NCI-H2196 (cell line): ENCODE measurements at regions not wholly inside any gene's neighbourhood (a gene's known extent, or its start where the extent isn't known, plus 50 kb on each side); places are given as distances from the start of the nearest gene placed in this dataset.

Experiments
- DNase-seq: peaks from one replicate; lab custom pipeline; 2025; ENCODE audit not compliant: unreplicated experiment; lab: John Stamatoyannopoulos, UW

GRCh38 chr6:132934496-132934895 lies 120.1 kb downstream of the RPS12 start:
- no peak for DNase-seq

DNA sequence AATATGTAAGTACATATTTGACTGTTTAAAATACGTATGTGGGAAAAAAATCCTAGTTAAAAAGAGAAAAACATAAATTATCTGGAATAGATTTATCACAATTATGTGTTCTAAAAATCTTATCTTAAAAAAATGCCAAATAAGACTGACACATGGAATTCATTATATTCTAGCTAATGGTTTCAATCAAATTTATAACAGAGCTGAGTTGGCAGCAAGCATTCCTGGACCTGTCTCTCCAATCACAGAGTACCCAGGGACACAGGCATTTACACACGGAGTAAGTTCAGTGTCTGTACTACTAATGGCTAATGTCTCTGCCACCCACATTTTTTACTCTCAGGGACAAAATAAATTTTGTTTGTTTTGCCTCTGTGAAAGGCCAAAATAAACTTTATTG lies 122.3 kb downstream of the RPS12 start:
- no peak for DNase-seq

- peak; percentile 87 for DNase-seq
Observed at GRCh38 chr6:132937466-132937906, 123.1 kb downstream of the RPS12 start.

DNA sequence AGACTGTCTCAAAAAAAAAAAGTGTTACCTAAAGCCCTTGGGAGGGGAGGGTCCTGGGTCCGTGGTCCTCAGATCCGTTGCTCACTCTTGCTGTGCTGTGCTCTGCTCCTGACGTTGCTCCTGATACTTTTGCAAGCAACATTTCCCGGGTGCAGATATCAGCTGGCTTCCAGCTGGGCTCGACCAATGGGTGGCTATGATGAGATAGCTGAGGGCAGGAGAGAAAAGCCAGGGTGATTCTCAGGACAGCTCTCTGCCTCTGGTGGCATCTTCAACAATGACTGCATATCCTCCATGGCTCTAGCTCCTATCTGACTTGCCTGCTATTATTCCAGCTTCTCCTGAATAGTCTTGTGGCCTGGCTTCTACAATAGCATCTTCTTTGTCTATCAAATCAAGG lies 134.5 kb downstream of the RPS12 start:
- DNase-seq = no peak

- DNase-seq = no peak
Observed at GRCh38 chr6:132950566-132950965, 136.2 kb downstream of the RPS12 start.

DNA sequence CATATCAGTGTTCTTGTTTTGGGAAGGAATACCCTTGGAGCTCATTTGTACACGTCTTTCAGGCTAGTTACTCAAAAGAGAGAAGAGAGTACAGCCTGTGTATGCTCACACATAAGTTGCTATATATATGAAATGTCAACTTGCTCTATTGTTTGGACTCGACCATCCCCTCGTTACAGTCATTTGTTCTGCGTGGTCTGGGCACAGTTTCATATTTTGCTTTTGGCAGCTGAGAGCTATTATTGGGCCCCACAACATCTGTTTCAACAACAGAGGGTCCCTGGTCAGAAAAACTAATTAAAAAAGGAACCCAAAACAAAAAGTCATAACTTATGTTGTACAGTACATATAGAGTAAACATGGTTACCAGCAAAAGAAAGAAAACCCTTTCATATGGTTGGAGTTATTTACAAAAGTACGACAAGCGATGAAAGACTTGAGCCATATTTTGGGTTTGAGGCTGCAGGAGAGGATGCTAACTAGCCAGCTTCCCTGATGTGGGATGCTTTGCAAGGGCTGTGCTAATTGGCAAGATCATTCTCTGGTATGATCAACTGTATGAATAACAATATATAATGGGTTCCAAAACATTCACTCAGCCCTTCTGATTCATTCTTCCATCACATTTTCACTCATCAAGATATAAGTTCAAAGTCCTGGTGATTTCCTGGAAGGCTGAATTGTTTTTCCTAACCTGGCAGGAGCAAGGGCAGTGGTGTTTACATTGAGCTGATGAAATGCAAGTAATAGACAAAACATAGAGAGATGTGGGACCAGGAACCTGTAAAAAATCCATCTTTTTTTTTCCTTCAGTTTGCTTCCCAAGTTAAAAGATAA lies 137.9 kb downstream of the RPS12 start:
- DNase-seq = no peak

- DNase-seq = no peak
Observed at GRCh38 chr6:132952986-132953385, 138.6 kb downstream of the RPS12 start.

DNA sequence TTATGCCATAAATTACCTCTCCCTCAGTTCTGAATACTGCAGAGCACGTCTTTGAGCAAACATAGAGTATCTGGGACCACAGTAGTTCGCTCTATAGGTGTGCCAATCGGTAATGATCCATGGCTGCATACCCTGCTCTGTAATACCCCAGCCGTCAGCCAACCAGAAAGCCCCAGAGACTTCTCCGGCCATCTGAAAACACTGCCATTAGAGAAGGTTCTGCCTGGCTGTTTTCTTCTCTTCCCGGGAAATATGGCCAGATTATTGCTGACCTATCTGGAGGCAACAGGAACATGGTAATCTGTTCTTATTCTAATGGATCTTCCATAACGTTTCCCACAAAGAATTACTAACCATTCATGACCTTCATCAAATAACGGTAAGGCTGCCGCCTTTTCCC lies 139.9 kb downstream of the RPS12 start:
- no peak for DNase-seq

DNA sequence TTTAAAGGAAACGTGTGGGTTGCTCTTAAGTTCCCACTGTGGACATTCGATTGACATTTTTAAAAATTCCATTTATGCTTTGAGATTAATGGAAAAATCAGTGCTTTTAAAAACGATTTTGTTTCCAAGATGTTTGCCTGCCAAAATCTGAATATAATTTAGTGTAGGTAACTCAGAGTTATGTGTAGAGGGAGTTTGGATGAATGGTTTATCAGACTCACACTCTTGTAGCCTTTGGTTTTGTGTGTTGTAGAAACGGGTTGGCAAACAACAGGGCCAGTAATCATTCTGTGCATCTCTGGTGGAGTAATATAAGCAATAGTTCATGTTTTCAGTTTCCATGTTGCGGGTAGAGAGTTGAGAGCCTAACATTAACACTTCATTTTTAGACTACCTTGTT lies 140.6 kb downstream of the RPS12 start:
- DNase-seq = no peak

- no peak for DNase-seq
Observed at GRCh38 chr6:132959639-132960326, 145.4 kb downstream of the RPS12 start.

- DNase-seq = peak; percentile 72
Observed at GRCh38 chr6:132960720-132961119, 146.4 kb downstream of the RPS12 start.

- DNase-seq = peak; percentile 72
Observed at GRCh38 chr6:132961122-132961521, 146.8 kb downstream of the RPS12 start.

- no peak for DNase-seq
Observed at GRCh38 chr6:132961610-132962009, 147.2 kb downstream of the RPS12 start.

DNA sequence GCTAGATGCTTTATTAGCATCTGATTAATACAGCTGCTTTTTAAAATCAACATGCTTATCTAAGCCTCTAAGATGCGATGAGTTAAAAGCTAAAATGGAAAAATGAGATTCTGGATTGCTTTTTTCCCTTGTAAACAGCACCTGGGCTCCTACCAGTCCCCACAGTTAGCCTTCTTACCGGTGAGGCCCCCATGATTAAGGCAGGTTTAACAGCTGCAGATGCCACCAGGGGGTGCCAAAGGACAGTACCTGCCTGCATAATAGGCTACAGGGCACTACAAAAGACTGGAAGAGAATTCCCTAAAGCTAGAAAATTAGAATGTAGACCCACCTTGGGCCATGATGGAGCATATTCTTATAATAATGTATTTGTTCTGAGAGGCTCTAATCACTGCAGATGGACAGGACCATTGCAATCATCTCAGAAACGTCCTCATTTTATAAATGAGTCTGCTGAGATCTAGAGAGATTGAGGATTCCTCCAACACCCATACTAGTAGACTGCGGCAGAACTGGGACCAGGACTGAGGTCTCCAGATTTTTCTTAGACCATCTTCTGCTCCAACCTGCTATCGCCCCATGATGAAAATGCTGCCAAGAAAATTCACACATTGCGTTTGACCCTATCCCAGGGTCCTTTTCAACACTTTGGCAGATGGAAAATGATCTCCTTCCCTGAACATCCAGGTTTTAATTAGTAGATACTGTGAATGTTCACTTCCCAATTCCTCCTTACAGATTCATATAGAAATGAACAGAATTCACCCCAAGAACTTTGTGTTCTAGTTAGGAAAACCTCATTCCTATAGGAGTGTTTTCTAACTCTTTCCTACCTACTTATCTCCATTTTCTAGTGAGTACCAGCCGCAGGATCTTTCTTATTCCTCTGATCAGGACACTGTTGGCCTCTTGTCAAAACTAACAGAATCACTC lies 148.8 kb downstream of the RPS12 start:
- peak; percentile 74 for DNase-seq

DNA sequence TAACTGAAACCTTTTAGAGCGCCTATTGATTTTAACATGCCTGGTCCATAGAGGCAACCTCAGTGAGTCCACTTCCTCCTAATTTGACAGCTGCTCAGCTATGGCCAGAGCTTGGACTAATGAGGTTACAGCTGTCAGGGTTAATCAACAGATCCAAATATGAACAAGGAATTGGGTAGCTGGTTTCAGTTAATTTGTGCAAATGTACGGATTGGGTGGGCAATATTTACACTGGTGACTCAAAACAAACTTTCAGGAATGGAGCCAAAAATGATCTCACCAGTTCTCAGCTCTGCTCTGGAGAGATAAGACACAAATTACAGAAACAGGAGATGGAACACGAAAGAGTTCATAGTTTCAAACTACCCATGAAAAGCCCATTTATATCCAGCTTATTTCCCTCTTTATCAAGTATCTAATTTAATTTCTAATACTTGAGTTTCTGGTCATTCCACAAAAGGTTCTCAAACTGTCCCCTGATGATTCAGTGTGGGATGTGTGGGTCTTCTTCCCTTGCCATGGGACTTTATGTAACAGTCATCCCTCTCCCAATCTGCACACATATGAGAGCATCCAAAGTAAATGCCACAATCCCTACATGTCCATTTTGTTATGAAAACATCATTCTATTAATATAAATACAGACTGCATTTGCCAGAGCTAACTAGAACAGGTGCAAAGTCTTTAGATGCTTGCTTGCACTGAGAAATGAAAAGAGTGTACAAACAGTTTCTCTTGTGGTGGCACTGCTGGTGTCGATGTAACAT lies 149.9 kb downstream of the RPS12 start:
- peak; percentile 84 for DNase-seq

DNA sequence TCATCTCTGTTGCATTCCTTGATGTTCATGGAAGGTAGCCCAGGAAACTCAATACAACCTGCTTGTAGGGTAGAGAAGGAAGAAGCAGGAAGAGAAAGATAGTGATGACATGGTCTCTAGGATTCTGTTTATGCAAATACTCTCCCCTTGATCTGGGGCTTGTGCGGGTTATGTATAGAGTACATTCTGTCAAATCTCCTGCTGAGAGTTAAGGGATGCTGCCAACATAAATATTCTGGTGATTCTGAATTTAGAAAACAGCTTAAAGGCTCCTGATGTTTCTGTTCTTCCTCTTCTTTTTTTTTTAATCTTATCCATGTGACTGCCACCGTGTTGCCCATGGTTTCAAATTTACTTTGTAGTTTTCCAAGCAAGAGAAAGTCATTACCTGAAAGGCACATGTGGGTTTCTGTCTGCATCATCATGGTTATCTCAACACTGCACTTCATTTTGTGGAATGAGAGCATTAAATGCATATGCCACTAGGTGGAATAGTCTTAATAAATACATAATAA lies 150.6 kb downstream of the RPS12 start:
- DNase-seq = peak; percentile 45

- no peak for DNase-seq
Observed at GRCh38 chr6:132967871-132968270, 153.5 kb downstream of the RPS12 start.

DNA sequence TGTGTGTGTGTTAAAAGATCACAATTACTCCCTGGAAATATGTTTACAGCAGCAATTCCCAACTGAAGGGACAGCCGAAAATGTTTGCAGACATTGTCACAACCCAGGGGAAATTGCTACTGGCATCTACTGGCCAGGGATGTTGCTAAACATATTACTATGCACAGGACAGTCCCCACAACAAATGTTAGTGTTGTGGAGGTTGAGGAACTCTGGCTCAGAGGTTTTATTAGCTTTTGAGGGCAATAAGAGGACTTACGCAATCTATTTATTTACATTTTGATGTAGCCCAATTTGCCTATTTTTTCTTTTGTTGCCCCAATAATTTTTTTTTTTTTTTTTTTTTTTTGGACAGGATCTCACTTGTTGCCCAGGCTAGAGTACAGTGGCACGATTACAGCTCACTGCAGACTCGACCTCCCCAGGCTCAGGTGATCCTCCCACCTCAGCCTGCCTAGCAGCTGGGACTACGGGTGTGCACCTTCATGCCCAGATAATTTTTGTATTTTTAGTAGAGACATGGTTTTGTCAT lies 154.1 kb downstream of the RPS12 start:
- DNase-seq = no peak

DNA sequence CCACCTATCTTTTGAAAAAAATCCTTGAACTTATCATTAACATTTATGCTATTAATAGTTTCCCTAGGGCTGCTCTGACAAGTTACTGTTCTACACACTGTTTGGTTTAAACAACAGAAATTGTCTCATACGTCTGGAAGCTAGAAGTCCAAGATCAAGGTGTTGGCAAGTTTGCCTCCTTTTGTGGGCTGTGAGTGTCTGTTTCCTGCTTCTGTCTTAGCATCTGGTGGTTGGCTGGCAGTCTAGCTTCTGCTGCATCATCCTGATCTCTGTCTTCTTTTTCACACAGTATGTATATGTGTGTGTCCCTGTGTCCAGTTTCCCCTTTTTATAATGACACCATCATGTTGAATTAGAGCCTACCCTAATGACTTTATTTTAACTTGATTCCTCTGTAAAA lies 154.8 kb downstream of the RPS12 start:
- DNase-seq = peak; percentile 30

GRCh38 chr6:132971676-132972075 lies 157.3 kb downstream of the RPS12 start:
- DNase-seq = no peak
